ENCODE measurements at regions not wholly inside any gene's neighbourhood (a gene's known extent, or its start where the extent isn't known, plus 50 kb on each side); places are given as distances from the start of the nearest gene placed in this dataset.

GRCh38 chrX:39016556-39016955, 215.3 kb downstream of the MID1IP1 start:
- Mint-ChIP-seq H3K27me3 (no peaks in the 10 kb centered on the region), H3K4me1 (ENCODE audit: low read depth) (peaks cover 49% of the 10 kb centered on the region), H3K36me3 (ENCODE audit: insufficient read depth) (no peaks in the 10 kb centered on the region), H3K4me3 (ENCODE audit: low read depth) (no peak overlapping the region), H3K27ac (no peak overlapping the region), H3K9me3 (ENCODE audit: low read depth) (peaks cover 15% of the 10 kb centered on the region)
- DNase-seq (ENCODE audit: low spot score, unreplicated experiment) = no peak
- no peak for TF ChIP-seq CTCF (IDR thresholded peaks at IDR 0.05; ENCODE audit: unreplicated experiment)

- Mint-ChIP-seq H3K27ac (peak overlapping the region; percentile 95), H3K4me3 (ENCODE audit: low read depth) (no peak overlapping the region), H3K27me3 (no peaks in the 10 kb centered on the region), H3K9me3 (ENCODE audit: low read depth) (peaks cover 17% of the 10 kb centered on the region), H3K36me3 (ENCODE audit: insufficient read depth) (no peaks in the 10 kb centered on the region), H3K4me1 (ENCODE audit: low read depth) (peaks cover 47% of the 10 kb centered on the region)
- TF ChIP-seq CTCF (IDR thresholded peaks at IDR 0.05; ENCODE audit: unreplicated experiment) = no peak
- DNase-seq (ENCODE audit: low spot score, unreplicated experiment) = no peak
Observed at GRCh38 chrX:39017077-39017476, 215.8 kb downstream of the MID1IP1 start.

DNA sequence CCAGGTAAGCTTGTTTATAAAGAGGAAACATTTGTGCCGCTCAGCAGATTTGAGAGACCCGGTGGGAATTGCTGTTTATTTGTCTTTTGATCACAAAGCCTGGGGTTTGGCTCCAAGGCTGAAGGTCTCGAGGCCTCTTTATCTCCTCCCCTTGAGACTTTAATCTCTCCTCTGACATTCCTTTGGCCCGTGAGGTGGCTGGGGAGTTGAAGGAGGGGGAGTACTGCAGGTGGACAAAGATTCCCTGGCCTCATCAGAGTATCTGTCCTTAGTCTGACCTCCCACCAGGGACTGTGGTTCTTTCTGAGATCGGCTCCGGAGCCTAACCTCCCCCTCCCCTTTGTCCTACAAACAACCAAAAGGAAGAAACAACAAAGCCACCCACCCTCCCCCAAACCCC, 216.5 kb downstream of the MID1IP1 start:
- H3K36me3 Mint-ChIP-seq (ENCODE audit: insufficient read depth) = no peaks in the 10 kb centered on the region
- H3K4me3 Mint-ChIP-seq (ENCODE audit: low read depth) = no peak overlapping the region
- no peak for DNase-seq (ENCODE audit: low spot score, unreplicated experiment)
- peaks cover 45% of the 10 kb centered on the region for H3K4me1 Mint-ChIP-seq (ENCODE audit: low read depth)
- H3K9me3 Mint-ChIP-seq (ENCODE audit: low read depth) = peaks cover 17% of the 10 kb centered on the region
- peak overlapping the region; percentile 95 for H3K27ac Mint-ChIP-seq
- H3K27me3 Mint-ChIP-seq = no peaks in the 10 kb centered on the region
- TF ChIP-seq CTCF (IDR thresholded peaks at IDR 0.05; ENCODE audit: unreplicated experiment) = no peak

DNA sequence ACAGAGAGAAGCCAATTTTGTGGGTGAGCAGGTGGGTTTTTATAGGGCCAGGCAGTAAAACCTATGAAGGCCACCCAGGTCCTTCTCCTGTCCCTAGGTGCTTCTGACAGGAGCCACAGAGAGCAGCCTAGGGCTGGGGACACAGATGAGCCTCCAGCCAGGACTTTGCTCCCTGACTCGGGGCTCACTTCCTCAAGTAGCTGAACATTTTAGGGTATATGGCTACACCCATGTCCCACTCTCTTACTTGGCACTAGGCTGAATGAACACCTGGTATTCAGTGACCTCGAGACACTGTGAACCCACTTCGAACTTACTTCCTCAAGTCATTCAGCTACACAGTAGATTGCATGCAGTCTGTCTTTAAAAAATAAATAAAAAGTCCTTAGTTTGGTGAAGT, 217.3 kb downstream of the MID1IP1 start:
- TF ChIP-seq CTCF (IDR thresholded peaks at IDR 0.05; ENCODE audit: unreplicated experiment) = no peak
- H3K27me3 Mint-ChIP-seq = no peaks in the 10 kb centered on the region
- H3K4me3 Mint-ChIP-seq (ENCODE audit: low read depth) = no peak overlapping the region
- DNase-seq (ENCODE audit: low spot score, unreplicated experiment) = no peak
- H3K4me1 Mint-ChIP-seq (ENCODE audit: low read depth) = peaks cover 40% of the 10 kb centered on the region
- no peak overlapping the region for H3K27ac Mint-ChIP-seq
- H3K9me3 Mint-ChIP-seq (ENCODE audit: low read depth) = peaks cover 20% of the 10 kb centered on the region
- no peaks in the 10 kb centered on the region for H3K36me3 Mint-ChIP-seq (ENCODE audit: insufficient read depth)

DNA sequence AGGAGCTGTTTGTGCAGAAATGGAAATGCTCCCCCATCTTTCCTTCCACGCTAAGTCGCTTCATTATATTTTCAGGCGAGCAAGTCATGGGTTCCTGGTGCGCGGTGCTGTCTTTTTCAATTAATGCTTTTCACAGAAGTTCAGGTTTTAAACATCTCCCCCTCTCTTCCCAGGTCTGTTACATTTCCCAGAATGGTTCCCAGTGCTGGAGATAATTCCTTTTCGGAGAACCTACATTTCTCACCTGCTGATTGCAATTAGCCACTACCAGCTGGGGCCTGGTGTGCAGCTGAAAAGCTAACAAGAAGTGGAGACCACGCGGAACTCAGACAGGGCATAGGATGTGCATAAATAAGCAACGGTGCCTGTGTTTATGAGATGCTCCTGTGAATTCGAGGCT, 217.8 kb downstream of the MID1IP1 start:
- Mint-ChIP-seq H3K36me3 (ENCODE audit: insufficient read depth) (no peaks in the 10 kb centered on the region), H3K27ac (no peak overlapping the region), H3K9me3 (ENCODE audit: low read depth) (peaks cover 19% of the 10 kb centered on the region), H3K27me3 (no peaks in the 10 kb centered on the region), H3K4me3 (ENCODE audit: low read depth) (no peak overlapping the region), H3K4me1 (ENCODE audit: low read depth) (peaks cover 40% of the 10 kb centered on the region)
- DNase-seq (ENCODE audit: low spot score, unreplicated experiment) = no peak
- no peak for TF ChIP-seq CTCF (IDR thresholded peaks at IDR 0.05; ENCODE audit: unreplicated experiment)
